ENCODE measurements at regions not wholly inside any gene's neighbourhood (a gene's known extent, or its start where the extent isn't known, plus 50 kb on each side); places are given as distances from the start of the nearest gene placed in this dataset.
A peak's percentile ranks its signal among the peaks of the same experiment; 100 is the strongest.

- no peak for DNase-seq
Observed at GRCh38 chr4:188869581-188869980, 730.3 kb downstream of the TRIML1 start.

- DNase-seq: no peak
Observed at GRCh38 chr4:188872809-188873208, 733.6 kb downstream of the TRIML1 start.

GRCh38 chr4:188876881-188877280 lies 737.6 kb downstream of the TRIML1 start:
- DNase-seq: no peak

GRCh38 chr4:188879598-188879997 lies 740.4 kb downstream of the TRIML1 start:
- DNase-seq: no peak

DNA sequence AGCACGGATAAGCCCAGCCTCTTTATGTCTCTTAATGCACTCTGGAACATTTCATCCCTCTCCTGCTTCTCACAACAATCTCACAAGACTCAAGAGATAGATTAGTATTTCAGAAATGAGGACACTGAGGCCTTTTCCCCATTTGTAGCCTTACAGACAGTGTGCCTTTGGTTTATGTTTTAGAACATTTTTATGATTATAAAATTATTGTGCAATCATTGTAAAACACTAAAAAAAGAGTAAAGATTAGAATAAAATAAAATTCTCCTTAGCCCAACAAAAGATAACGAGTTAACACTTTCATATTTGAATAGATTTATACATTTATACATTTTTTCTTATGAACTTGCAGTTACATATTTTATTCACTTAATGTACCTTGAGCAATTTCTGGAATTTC lies 748.7 kb downstream of the TRIML1 start:
- DNase-seq: no peak

DNA sequence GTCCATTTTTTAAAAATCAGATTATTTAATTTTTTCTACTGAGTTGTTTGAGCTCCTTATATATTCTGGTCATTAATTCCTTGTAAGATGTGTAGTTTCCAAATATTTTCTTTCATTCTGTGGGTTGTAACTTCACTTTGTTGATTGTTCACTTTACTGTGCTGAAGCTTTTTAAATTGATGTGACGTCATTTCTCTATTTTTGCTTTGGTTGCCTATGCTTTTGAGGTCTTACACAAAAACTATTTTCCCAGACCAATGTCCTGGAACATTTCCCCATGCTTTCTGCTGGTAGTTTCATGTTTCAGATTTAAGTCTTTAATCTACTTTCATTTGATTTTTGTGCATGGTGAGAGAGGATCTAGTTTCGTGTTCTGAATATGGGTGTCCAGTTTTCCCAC lies 753.6 kb downstream of the TRIML1 start:
- no peak for DNase-seq

GRCh38 chr4:188903986-188904385 lies 764.7 kb downstream of the TRIML1 start:
- DNase-seq: no peak

DNA sequence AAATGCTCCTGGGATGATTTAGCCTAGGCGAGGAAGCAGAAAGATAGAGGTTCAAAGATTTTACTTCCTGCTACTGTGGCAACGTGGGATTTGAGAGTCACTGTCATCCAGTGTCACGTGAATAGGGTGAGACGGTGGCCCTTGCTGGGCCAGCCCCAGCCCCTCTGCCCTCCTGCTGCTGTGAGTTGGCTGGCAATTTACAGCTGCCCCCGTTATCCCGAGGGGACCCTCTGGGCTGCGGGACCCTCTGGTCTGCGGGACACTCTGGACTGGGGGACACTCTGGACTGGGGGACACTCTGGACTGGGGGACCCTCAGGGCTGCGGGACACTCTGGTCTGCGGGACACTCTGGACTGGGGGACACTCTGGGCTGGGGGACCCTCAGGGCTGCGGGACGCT lies 765.4 kb downstream of the TRIML1 start:
- DNase-seq: no peak

GRCh38 chr4:188905248-188905647 lies 766.0 kb downstream of the TRIML1 start:
- no peak for DNase-seq

DNA sequence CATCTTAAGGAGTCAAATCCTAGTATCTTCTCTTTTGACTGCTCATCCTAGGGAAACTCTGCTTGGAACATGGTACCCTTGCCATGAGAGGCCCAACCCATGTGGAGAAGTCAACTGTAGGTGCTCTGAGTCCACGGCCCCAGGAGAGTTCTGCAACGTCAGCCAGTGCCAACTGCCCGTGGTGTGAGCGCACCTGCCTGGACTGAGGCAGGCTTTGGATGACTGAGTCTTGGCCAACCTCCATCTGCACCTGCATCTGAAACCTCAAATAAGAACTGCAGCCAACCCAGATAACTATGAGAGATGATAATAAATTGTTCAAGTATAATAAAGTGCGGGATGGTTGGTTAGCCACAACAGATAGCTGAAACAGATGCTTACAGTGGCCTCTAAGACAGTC lies 772.0 kb downstream of the TRIML1 start:
- no peak for DNase-seq

DNA sequence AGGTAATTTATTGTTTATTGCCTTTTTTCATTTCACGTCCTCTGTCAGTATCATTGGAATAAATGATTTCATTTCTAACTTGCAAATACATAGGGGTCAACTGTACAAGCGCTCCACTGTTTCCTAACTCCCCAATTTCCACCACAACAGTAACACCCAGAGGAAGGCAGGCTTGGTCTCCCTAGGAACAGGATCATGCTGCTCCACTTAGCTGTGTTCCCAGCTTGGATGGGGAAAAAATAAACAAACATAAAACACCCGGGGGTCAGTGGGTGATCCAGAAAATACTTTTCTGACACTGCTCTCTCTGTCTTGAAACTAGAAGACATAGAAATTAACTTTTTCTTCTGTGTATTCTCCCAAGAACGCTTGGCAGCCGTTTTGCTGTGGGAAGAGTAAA lies 772.5 kb downstream of the TRIML1 start:
- no peak for DNase-seq

GRCh38 chr4:188915175-188915574 lies 775.9 kb downstream of the TRIML1 start:
- DNase-seq: no peak

GRCh38 chr4:188918787-188919186 lies 779.5 kb downstream of the TRIML1 start:
- no peak for DNase-seq

GRCh38 chr4:188930822-188931221 lies 791.6 kb downstream of the TRIML1 start:
- no peak for DNase-seq

GRCh38 chr4:188934320-188934962 lies 795.2 kb downstream of the TRIML1 start:
- no peak for DNase-seq

DNA sequence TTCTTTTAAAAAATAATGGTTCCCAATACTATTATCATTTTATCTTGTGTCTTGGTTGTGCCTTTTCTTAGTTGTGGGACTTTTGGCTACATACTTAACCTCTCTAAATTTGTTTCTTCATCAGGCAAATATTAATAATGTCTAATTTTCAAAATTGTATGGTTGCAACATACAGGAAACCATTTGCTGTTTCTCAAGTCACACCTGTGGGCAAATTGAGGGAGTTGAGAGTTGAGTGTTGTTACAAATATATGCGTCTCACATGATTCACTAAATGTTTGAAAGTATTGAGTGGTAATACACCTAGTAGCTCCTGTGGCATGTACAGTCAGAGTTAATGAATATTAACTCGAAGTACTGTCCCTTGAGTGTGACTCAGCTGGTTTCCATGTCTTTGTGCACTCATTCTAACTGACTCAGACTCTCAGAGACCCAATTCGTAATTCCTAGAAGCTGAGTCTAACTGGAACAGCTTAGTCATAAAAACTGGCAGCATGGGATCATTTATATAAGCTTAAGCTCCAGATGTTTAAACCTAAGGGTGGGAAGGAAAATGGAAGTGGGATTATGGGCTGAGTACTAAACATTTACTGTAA lies 802.4 kb downstream of the TRIML1 start:
- no peak for DNase-seq

DNA sequence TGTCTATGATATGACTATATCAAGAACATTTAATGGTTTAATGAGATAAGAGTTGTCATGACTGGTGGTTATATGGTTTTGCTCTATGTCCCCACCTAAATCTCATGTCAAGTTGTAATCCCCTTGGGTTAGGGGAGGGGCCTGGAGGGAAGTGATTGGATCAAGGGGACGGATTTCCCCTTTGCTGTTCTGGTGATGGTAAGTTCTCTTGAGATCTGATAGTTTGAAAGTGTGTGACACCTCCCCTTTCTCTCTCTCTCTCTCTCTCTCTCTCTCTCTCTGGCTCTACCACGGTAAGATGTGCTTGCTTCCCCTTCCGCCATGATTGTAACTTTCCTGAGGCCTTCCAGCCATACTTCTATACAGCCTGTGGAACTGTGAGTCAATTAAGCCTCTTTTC lies 803.4 kb downstream of the TRIML1 start:
- no peak for DNase-seq

DNA sequence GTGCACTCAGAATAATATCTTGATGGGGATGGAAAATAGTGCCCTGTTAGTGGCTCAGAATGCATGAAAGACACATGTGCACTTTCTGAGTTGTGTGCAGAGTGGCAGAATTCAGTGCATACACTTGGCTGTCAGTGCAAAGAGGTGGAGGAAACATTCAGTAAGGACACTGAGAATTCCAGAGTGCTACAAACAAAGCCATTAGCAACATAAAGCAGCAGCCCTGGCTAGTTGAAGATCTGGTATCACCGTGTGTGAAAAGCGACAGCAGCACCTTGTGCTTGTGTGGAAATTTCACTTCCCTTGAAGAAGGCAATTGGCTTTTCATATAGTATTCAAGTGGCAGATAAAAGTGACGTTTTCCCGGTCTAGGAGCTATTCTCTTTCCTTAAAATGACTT lies 810.4 kb downstream of the TRIML1 start:
- DNase-seq: no peak

DNA sequence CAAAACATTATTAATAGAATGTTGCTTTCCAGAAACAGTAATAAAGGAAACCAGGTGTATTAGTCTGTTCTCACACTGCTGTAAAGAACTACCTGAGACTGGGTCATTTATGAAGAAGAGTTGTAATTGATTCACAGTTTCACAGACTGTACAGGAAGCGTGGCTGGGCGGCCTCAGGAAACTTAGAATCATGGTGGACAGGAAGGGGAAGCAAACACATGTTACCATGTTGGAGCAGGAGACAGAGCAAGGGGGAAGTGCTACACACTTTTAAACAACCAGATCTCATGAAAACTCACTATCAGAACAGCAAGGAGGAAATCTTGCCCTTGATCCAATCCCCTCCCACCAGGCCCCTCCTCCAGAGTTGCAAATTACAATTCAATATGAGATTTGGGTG lies 815.8 kb downstream of the TRIML1 start:
- no peak for DNase-seq

DNA sequence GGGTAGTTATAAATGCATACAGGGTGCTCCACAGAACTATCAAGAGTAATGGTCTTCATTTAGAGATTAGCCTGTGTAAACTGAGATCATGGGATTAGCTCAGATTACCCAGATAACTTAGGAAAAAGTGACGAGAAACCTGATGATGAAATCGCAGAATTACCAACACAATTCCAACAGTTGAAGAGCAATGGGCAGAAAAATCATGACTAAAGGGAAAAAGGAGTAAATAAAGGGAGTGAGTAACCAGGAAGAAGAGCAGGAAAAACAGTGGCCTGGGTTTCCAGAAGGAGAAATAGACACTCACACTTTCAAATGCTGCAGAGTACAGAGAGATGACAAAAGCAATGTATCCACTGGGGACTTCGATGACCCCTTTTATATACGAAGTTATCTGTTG lies 817.3 kb downstream of the TRIML1 start:
- DNase-seq: no peak

- DNase-seq: no peak
Observed at GRCh38 chr4:188958346-188958745, 819.1 kb downstream of the TRIML1 start.

DNA sequence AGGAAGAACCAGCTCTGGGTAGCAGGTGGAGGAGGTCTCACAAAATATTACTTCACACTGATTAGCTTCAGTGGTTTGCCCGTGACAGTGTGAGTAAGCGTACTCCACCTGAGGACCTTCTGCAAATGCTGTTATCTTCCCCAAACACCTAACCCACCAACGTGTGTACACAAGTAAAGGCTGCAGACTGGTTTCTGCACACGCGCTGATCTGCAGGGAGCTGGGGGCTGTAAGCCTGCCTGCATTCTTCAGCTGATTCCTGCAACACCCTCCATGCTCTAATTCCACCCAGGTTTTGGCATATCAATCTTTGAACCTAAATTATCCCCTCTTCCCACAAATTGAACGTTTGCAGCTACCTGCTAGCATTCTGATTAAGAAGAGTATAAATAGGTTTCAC lies 820.2 kb downstream of the TRIML1 start:
- DNase-seq: no peak

- DNase-seq: no peak
Observed at GRCh38 chr4:188960411-188961093, 821.3 kb downstream of the TRIML1 start.

DNA sequence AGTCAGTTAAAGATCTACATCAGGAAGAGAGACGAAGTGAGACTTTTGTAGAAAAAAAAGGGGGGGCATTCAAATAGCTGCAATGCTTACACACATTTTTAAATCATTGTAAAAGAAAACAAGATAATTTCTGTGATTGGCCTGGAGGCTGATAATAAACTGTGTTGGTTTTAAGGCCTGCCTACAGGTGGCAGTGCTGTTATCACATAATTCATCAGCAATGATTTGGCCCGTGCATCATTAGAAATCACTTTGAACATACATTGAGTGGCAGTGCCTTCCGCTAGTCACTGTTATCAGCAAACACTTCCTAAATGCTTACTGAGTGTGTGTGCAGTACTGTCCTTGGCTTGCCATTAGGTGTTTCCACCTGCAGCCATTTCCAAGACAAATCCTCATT lies 831.9 kb downstream of the TRIML1 start:
- no peak for DNase-seq

- DNase-seq: peak; percentile 34
Observed at GRCh38 chr4:188975271-188975670, 836.0 kb downstream of the TRIML1 start.
